ENCODE measurements at regions not wholly inside any gene's neighbourhood (a gene's known extent, or its start where the extent isn't known, plus 50 kb on each side); places are given as distances from the start of the nearest gene placed in this dataset.
"Not testable (repeated sequence)": the region's sequence is repeated elsewhere in the genome, so short reads cannot be mapped to it uniquely, and the experiment has no call there.

GRCh38 chr6:163776196-163776905 is 361.8 kb downstream of the QKI start:
- DNase-seq (ENCODE audit: low read depth, low spot score) = no peak

- no peak for DNase-seq (ENCODE audit: low read depth, low spot score)
Observed at GRCh38 chr6:163775313-163775712, 360.8 kb downstream of the QKI start.

- DNase-seq (ENCODE audit: low read depth, low spot score) = no peak
Observed at GRCh38 chr6:163774485-163774884, 360.0 kb downstream of the QKI start.

GRCh38 chr6:163773646-163774045 is 359.1 kb downstream of the QKI start:
- DNase-seq (ENCODE audit: low read depth, low spot score) = no peak

- DNase-seq (ENCODE audit: low read depth, low spot score) = no peak
Observed at GRCh38 chr6:163772701-163773100, 358.2 kb downstream of the QKI start.

GRCh38 chr6:163771180-163771579 is 356.7 kb downstream of the QKI start:
- DNase-seq (ENCODE audit: low read depth, low spot score) = no peak

GRCh38 chr6:163768905-163769304 is 354.4 kb downstream of the QKI start:
- DNase-seq (ENCODE audit: low read depth, low spot score) = no peak

- DNase-seq (ENCODE audit: low read depth, low spot score) = no peak
Observed at GRCh38 chr6:163766936-163767335, 352.4 kb downstream of the QKI start.

GRCh38 chr6:163765335-163765734 is 350.8 kb downstream of the QKI start:
- no peak for DNase-seq (ENCODE audit: low read depth, low spot score)

- DNase-seq (ENCODE audit: low read depth, low spot score) = no peak
Observed at GRCh38 chr6:163764565-163764964, 350.0 kb downstream of the QKI start.

GRCh38 chr6:163761481-163761880 is 347.0 kb downstream of the QKI start:
- no peak for DNase-seq (ENCODE audit: low read depth, low spot score)

- no peak for DNase-seq (ENCODE audit: low read depth, low spot score)
Observed at GRCh38 chr6:163760860-163761259, 346.3 kb downstream of the QKI start.

- DNase-seq (ENCODE audit: low read depth, low spot score) = no peak
Observed at GRCh38 chr6:163759542-163759941, 345.0 kb downstream of the QKI start.

GRCh38 chr6:163757520-163757919 is 343.0 kb downstream of the QKI start:
- DNase-seq (ENCODE audit: low read depth, low spot score) = peak; percentile 25

GRCh38 chr6:163756079-163756478 is 341.6 kb downstream of the QKI start:
- no peak for DNase-seq (ENCODE audit: low read depth, low spot score)

- DNase-seq (ENCODE audit: low read depth, low spot score) = no peak
Observed at GRCh38 chr6:163754866-163755265, 340.3 kb downstream of the QKI start.

GRCh38 chr6:163753430-163753829 is 338.9 kb downstream of the QKI start:
- no peak for DNase-seq (ENCODE audit: low read depth, low spot score)

GRCh38 chr6:163752446-163752845 is 337.9 kb downstream of the QKI start:
- no peak for DNase-seq (ENCODE audit: low read depth, low spot score)

GRCh38 chr6:163751032-163751525 is 336.6 kb downstream of the QKI start:
- DNase-seq (ENCODE audit: low read depth, low spot score) = no peak

GRCh38 chr6:163750431-163751031 is 336.0 kb downstream of the QKI start:
- DNase-seq (ENCODE audit: low read depth, low spot score) = no peak

GRCh38 chr6:163748886-163749285 is 334.4 kb downstream of the QKI start:
- DNase-seq (ENCODE audit: low read depth, low spot score) = no peak

GRCh38 chr6:163748036-163748435 is 333.5 kb downstream of the QKI start:
- no peak for DNase-seq (ENCODE audit: low read depth, low spot score)

- not testable (repeated sequence) for DNase-seq (ENCODE audit: low read depth, low spot score)
Observed at GRCh38 chr6:163747058-163747457, 332.5 kb downstream of the QKI start.
